ENCODE measurements at regions not wholly inside any gene's neighbourhood (a gene's known extent, or its start where the extent isn't known, plus 50 kb on each side); places are given as distances from the start of the nearest gene placed in this dataset.

GRCh38 chrX:16445166-16445752 is 204.7 kb upstream of the S100G start:
- Mint-ChIP-seq H3K9me3 (ENCODE audit: low read depth) (peaks cover 3% of the 10 kb centered on the region), H3K27ac (no peak overlapping the region), H3K36me3 (ENCODE audit: insufficient read depth) (peaks cover 18% of the 10 kb centered on the region), H3K4me3 (ENCODE audit: low read depth) (no peak overlapping the region), H3K27me3 (no peaks in the 10 kb centered on the region), H3K4me1 (ENCODE audit: low read depth) (peaks cover 10% of the 10 kb centered on the region)
- peak; percentile 79 for TF ChIP-seq CTCF (IDR thresholded peaks at IDR 0.05; ENCODE audit: unreplicated experiment)
- DNase-seq (ENCODE audit: low spot score, unreplicated experiment) = no peak

GRCh38 chrX:16451334-16451733 is 198.6 kb upstream of the S100G start:
- no peak for TF ChIP-seq CTCF (IDR thresholded peaks at IDR 0.05; ENCODE audit: unreplicated experiment)
- Mint-ChIP-seq H3K9me3 (ENCODE audit: low read depth) (no peaks in the 10 kb centered on the region), H3K27ac (peak overlapping the region; percentile 75), H3K4me3 (ENCODE audit: low read depth) (no peak overlapping the region), H3K4me1 (ENCODE audit: low read depth) (peaks cover 25% of the 10 kb centered on the region), H3K36me3 (ENCODE audit: insufficient read depth) (peaks cover 20% of the 10 kb centered on the region), H3K27me3 (no peaks in the 10 kb centered on the region)
- no peak for DNase-seq (ENCODE audit: low spot score, unreplicated experiment)

- TF ChIP-seq CTCF (IDR thresholded peaks at IDR 0.05; ENCODE audit: unreplicated experiment) = no peak
- no peak for DNase-seq (ENCODE audit: low spot score, unreplicated experiment)
- Mint-ChIP-seq H3K4me3 (ENCODE audit: low read depth) (no peak overlapping the region), H3K4me1 (ENCODE audit: low read depth) (peaks cover 31% of the 10 kb centered on the region), H3K27ac (peak overlapping the region; percentile 72), H3K36me3 (ENCODE audit: insufficient read depth) (peaks cover 14% of the 10 kb centered on the region), H3K27me3 (no peaks in the 10 kb centered on the region), H3K9me3 (ENCODE audit: low read depth) (no peaks in the 10 kb centered on the region)
Measured at GRCh38 chrX:16454926-16455325, 195.0 kb upstream of the S100G start.

- Mint-ChIP-seq H3K9me3 (ENCODE audit: low read depth) (no peaks in the 10 kb centered on the region), H3K4me3 (ENCODE audit: low read depth) (no peak overlapping the region), H3K27ac (peak overlapping the region; percentile 70), H3K27me3 (no peaks in the 10 kb centered on the region), H3K4me1 (ENCODE audit: low read depth) (peaks cover 31% of the 10 kb centered on the region), H3K36me3 (ENCODE audit: insufficient read depth) (peaks cover 9% of the 10 kb centered on the region)
- DNase-seq (ENCODE audit: low spot score, unreplicated experiment) = no peak
- no peak for TF ChIP-seq CTCF (IDR thresholded peaks at IDR 0.05; ENCODE audit: unreplicated experiment)
Measured at GRCh38 chrX:16457239-16457638, 192.7 kb upstream of the S100G start.

GRCh38 chrX:16458208-16458607 is 191.8 kb upstream of the S100G start:
- Mint-ChIP-seq H3K4me1 (ENCODE audit: low read depth) (peaks cover 31% of the 10 kb centered on the region), H3K36me3 (ENCODE audit: insufficient read depth) (peaks cover 6% of the 10 kb centered on the region), H3K27me3 (no peaks in the 10 kb centered on the region), H3K27ac (no peak overlapping the region), H3K4me3 (ENCODE audit: low read depth) (no peak overlapping the region), H3K9me3 (ENCODE audit: low read depth) (no peaks in the 10 kb centered on the region)
- TF ChIP-seq CTCF (IDR thresholded peaks at IDR 0.05; ENCODE audit: unreplicated experiment) = no peak
- no peak for DNase-seq (ENCODE audit: low spot score, unreplicated experiment)

Data from progenitor cell of endocrine pancreas (in vitro differentiated cells).